Stimulated activated naive CD8-positive, alpha-beta T cell treated with anti-CD3 and anti-CD28 coated beads, Interleukin-15, amount 100 ng/mL, for 72 hours (primary cell): ENCODE measurements at regions not wholly inside any gene's neighbourhood (a gene's known extent, or its start where the extent isn't known, plus 50 kb on each side); places are given as distances from the start of the nearest gene placed in this dataset.

Experiments
- ATAC-seq: fragments of 150-1000 bp; cut with Tn5 transposase; 2 replicates; pipeline ENCODE4 v1.10.0; 2021; ENCODE audit warnings: mild to moderate bottlenecking, moderate library complexity
- DNase-seq, 2 donors: peaks; one replicate each; pipeline ENCODE4 v3.0.0; 2021 to 2022
- H3K27ac Mint-ChIP-seq, 2 donors: one replicate each; pipeline ENCODE4 v1.8.0; 2022; ENCODE audit warnings: mild to moderate bottlenecking in 2 of 2, mixed read lengths in 2 of 2, moderate library complexity in 2 of 2
- H3K27me3 Mint-ChIP-seq: one replicate; pipeline ENCODE4 v1.8.0; 2022; ENCODE audit warnings: mixed read lengths
- H3K4me1 Mint-ChIP-seq: one replicate; pipeline ENCODE4 v1.8.0; 2022; ENCODE audit warnings: mild to moderate bottlenecking, mixed read lengths
- H3K4me3 Mint-ChIP-seq, 2 donors: one replicate each; pipeline ENCODE4 v1.8.0; 2022; ENCODE audit warnings: mild to moderate bottlenecking in 2 of 2, mixed read lengths in 2 of 2, moderate library complexity in 1 of 2
- H3K9me3 Mint-ChIP-seq, 2 donors: one replicate each; pipeline ENCODE4 v1.8.0; 2022; ENCODE audit warnings: mixed read lengths in 2 of 2

DNA sequence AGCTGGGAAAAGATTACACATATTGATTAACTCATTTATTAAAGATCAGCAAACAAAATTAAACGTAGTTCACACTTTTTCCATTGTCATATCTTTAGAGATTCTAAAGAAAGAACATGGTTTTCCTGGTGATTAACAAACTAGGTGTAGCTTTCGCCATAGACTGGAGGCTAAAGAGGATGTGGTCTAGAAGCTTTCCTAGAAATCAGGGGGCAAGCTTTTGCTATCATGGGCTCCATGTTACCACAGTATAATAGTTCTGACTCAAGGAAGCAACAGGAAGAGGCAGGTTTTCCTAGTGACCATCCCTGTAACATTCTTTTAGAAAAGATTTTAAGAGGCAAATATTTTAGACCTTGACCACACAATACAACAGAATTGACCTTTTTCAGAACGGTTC lies 232.7 kb downstream of the METTL4 start:
- DNase-seq, result no peak
- Mint-ChIP-seq H3K4me3 (no peak overlapping the region), H3K27ac (no peak overlapping the region), H3K27me3 (no peaks in the 10 kb centered on the region), H3K4me1 (peaks cover 6% of the 10 kb centered on the region), H3K9me3 (no peaks in the 10 kb centered on the region)
- no peak for ATAC-seq

DNA sequence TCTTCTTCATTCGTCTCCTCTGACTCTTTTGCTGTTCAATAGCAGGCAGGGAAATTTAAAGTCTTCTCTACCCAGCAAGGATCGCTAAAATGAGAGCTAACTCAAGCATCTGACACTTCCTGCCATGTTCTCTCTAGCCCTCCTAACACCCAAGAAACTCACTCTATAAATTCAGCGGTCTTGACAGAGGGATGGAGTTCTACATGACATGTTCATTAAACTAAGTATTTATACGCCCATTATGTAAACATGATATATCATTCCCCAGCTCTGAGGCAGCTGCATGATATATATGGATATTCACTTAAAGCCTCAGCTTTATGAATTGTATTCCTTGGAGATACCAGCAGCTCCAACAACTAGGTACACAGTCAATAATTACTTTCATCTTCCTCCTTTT lies 231.0 kb downstream of the METTL4 start:
- ATAC-seq (no peak), DNase-seq (no peak)
- no peak overlapping the region for H3K27ac Mint-ChIP-seq
- no peaks in the 10 kb centered on the region for H3K27me3 Mint-ChIP-seq
- no peak overlapping the region for H3K4me3 Mint-ChIP-seq
- H3K4me1 Mint-ChIP-seq, result peaks cover 6% of the 10 kb centered on the region
- H3K9me3 Mint-ChIP-seq, result no peaks in the 10 kb centered on the region

DNA sequence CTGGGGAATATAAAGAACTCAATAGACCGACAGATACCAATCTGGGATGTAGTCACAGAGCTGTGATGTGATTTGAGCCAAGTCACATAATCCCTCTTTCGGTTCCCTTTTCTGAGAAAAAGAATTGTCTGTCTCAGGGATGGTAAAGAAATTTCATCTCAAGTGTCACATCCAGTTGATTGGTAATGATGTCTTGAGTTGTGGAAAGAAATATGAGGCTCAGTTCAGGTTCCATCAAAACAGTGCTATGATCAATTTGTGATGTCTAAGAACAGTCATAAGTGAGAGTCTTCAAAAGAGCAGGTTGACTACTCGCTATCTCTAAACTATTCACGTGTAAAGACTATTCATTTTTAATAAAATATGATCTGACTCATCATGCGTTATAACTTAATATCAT lies 223.3 kb downstream of the METTL4 start:
- Mint-ChIP-seq H3K27me3 (peaks cover 25% of the 10 kb centered on the region), H3K4me3 (no peak overlapping the region), H3K9me3 (peaks cover 0 to 8% of the 10 kb centered on the region in 2 donors), H3K4me1 (no peaks in the 10 kb centered on the region), H3K27ac (no peak overlapping the region)
- no peak for DNase-seq
- no peak for ATAC-seq

DNA sequence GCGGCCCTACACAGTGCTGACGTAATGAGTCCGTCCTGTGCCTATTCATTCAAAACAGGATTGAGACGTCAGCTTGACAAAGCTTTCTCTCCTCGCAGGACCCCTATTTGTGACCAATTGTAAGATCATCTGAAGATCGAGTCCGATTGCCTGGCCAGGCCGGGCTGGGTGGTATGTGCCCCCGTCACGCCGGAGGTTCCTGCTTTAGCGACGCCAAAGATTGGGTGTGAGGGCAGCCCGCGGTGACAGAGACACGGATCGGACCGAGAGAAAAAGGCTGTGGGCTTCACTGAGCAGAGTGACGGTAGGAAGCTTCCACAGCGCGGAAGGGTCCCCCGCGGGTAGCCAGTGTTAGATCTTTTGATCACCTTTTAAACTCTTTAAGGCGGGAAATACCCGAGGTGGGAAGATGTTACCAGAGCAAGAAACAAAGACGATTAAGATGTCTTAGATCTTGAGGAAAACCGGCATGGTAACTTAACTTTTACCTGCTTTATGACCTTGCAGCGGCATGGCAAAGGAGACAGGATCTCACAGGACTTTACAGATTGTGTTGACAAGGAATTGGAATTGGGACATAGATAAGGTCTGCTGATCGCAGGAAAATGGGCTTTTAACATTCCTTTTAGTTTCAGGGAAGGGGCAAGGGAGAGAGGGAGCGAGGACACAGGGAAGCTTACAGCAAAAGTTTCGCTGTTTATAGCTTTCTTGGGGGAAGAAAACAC lies 220.0 kb downstream of the METTL4 start:
- Mint-ChIP-seq H3K9me3 (peaks cover 0 to 8% of the 10 kb centered on the region in 2 donors), H3K27ac (no peak overlapping the region), H3K27me3 (peaks cover 25% of the 10 kb centered on the region), H3K4me1 (no peaks in the 10 kb centered on the region), H3K4me3 (no peak overlapping the region)
- no peak for ATAC-seq
- DNase-seq, result no peak

DNA sequence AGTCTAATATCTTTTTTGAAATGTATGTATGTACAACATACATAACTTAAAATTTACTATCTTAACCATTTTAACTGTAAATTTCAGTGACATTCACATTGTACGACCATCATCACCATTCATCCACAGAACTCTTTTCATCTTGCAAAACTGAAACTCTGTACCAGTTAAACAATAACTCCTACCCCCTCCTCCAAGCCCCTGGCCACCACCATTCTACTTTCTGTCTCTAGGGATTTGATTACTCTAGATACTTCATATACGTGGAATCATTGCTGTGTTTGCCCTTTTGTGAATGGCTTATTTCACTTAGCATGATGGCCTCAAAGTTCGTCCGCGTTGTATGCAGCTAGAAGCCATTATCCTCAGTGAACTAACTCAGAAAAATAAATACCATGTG lies 217.0 kb downstream of the METTL4 start:
- no peak for ATAC-seq

DNA sequence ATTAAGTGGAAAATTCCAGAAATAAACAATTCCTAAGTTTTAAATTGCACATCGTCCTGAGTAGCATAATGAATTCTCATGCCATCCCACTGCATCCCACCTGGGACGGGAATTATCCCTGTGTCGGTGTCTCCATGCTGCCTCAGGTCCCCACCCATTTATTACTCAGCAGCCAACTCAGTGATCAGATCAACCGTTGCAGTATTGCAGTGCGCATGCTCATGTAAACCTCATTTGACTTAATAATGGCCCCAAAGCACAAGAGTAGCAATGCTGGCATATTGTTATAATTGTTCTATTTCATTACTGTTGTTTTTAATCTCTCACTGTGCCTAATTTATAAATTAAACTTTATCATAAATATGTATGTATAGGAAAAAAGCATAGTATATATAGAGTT lies 214.4 kb downstream of the METTL4 start:
- Mint-ChIP-seq H3K27me3 (no peaks in the 10 kb centered on the region), H3K9me3 (no peaks in the 10 kb centered on the region), H3K4me3 (no peak overlapping the region), H3K27ac (no peak overlapping the region), H3K4me1 (no peaks in the 10 kb centered on the region)
- ATAC-seq (no peak), DNase-seq (no peak)

More for the DNA sequence above, 217.0 kb downstream of the METTL4 start:
- Mint-ChIP-seq H3K27ac (no peak overlapping the region), H3K4me1 (no peaks in the 10 kb centered on the region), H3K27me3 (peaks cover 16% of the 10 kb centered on the region), H3K4me3 (no peak overlapping the region), H3K9me3 (peaks cover 0 to 8% of the 10 kb centered on the region in 2 donors)
- DNase-seq, result no peak

DNA sequence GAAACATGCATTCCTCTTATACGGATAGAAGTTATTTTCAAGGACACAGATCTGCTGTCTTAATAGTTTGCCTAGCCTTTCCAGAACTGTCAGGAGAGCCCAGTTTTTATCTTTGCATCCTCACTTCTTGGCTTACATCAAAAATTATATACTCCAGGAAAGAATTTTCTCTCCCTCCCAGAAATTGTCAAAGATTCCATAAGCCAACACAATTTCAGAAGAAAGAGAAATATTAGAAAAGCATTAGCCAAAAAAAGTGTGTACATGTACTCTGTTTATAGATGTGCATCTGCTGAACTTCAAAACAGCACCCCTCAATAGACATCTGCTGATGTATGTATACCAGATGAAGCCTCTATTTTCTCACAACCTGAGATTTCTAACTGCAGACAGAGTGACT lies 210.4 kb downstream of the METTL4 start:
- no peak overlapping the region for H3K4me3 Mint-ChIP-seq
- H3K9me3 Mint-ChIP-seq, result no peaks in the 10 kb centered on the region
- H3K27ac Mint-ChIP-seq, result no peak overlapping the region
- H3K4me1 Mint-ChIP-seq, result no peaks in the 10 kb centered on the region
- DNase-seq, result no peak
- H3K27me3 Mint-ChIP-seq, result peaks cover 7% of the 10 kb centered on the region
- ATAC-seq, result no peak

DNA sequence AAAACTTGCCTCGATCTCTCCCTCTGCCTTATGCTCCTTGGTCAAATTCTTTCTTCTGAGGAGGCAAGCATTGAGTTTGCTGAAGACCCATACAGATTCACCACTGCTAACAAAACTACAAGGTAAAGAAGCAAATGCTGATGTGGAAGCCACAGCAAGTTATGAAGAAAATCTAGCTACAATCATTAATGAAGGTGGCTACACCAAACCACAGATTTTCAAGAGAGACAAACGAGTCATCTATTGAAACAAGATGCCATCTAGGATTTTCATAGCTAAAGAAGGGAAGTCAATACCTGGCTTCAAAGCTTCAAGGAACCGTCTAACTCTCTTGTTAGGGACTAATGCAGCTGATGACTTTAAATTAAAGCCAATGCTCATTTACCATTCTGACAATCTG lies 203.2 kb downstream of the METTL4 start:
- peaks cover 8% of the 10 kb centered on the region for H3K27me3 Mint-ChIP-seq
- H3K4me1 Mint-ChIP-seq, result no peaks in the 10 kb centered on the region
- DNase-seq, result no peak
- H3K27ac Mint-ChIP-seq, result no peak overlapping the region
- no peaks in the 10 kb centered on the region for H3K9me3 Mint-ChIP-seq
- ATAC-seq, result no peak
- no peak overlapping the region for H3K4me3 Mint-ChIP-seq

DNA sequence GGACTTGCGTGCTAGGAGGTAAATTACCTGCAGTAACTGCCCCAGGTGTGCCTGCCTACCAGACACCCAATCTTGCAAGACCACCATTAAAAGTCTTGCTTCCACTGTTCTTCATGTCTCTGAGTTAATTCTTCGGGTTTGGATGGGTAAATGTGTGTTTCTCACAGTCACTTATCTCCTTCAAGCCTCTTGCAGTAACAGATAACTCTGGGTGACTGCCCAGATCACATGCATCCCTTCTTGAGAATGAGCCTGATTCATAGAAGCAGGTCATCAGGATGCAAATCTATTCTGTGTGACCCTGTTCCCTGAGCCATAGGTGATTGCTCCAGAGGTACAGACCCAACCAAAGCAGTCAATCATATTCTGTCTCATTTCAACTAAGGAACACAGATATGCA lies 194.6 kb downstream of the METTL4 start:
- no peaks in the 10 kb centered on the region for H3K9me3 Mint-ChIP-seq
- no peak overlapping the region for H3K27ac Mint-ChIP-seq
- peaks cover 32% of the 10 kb centered on the region for H3K27me3 Mint-ChIP-seq
- H3K4me3 Mint-ChIP-seq, result no peak overlapping the region
- no peaks in the 10 kb centered on the region for H3K4me1 Mint-ChIP-seq
- ATAC-seq (no peak), DNase-seq (no peak)

DNA sequence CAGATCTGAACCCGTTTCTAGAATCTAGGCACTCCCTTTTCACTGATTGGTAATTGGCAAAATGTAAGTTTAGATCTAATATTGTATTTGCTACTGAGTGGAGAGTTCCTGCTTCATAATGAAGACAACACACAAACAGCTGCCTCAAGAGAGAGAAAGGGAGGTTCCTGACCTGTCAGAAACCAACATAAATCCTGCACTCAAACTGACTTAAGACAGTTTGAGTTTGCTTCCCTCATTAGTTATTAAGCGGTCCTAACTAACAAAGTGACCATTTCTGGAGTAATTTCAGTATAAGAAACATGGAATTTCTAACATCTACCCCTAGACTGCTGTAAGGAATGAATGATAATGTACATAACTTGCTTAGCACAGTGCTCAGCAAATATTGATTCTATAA lies 191.2 kb downstream of the METTL4 start:
- Mint-ChIP-seq H3K27me3 (peaks cover 18% of the 10 kb centered on the region), H3K4me3 (no peak overlapping the region), H3K4me1 (no peaks in the 10 kb centered on the region), H3K27ac (no peak overlapping the region), H3K9me3 (no peaks in the 10 kb centered on the region)
- ATAC-seq (no peak), DNase-seq (no peak)

DNA sequence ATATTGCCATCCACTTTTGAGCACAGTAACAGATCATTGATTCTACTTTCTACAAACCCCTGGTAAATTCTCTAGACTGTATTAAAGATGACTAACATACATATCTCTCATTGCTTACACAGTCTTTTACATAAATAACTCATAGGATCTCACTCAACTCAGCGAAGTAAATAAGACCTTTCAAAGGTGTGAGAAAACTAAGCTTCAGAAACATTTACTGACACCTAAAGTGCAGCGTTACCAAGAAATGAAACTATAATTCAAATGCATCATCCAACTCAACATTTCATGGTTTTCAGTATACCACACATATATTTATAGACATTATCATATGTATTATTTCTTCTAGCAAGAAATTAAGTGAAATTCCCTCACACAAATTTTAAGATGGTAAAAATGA lies 189.8 kb downstream of the METTL4 start:
- Mint-ChIP-seq H3K4me3 (no peak overlapping the region), H3K9me3 (no peaks in the 10 kb centered on the region), H3K4me1 (no peaks in the 10 kb centered on the region), H3K27me3 (peaks cover 12% of the 10 kb centered on the region), H3K27ac (no peak overlapping the region)
- ATAC-seq (no peak), DNase-seq (no peak)

DNA sequence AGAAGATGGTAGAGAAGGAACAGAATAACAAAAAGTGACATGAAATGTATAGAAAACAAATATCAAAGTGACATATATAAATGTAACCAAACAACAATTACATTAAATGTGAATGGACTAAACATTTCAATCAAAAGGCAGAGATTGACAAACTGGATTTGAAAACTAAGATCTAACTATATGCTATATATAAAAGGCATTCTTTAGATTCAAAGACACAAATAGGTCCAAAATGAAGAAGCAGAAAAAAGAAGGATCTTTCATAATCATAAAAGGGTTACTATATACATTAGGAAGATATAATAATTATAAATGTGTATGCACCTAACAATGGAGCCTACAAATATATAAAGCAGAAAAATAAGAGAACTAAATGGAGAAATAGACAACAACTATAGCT lies 183.7 kb downstream of the METTL4 start:
- Mint-ChIP-seq H3K4me1 (no peaks in the 10 kb centered on the region), H3K9me3 (peaks cover 0 to 5% of the 10 kb centered on the region in 2 donors), H3K27me3 (no peaks in the 10 kb centered on the region), H3K27ac (no peak overlapping the region), H3K4me3 (no peak overlapping the region)
- ATAC-seq (no peak), DNase-seq (no peak)

DNA sequence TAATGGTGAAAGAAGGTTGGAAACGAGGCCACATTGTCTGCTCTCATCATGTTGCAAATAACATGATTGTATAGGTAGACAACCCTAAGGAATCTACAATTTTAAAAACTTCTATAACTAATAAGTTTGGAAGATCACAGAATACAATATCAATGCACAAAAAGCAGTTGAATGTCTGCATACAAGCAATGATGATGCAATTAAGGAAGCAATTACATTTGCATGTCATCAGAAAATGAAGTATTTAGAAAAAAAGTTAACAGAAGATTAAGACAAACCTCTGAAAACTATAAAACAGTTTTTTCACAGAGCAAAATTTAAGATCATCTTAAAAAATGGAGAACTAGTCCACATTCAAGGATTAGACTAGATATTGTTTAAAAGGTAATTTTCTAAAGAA lies 181.1 kb downstream of the METTL4 start:
- Mint-ChIP-seq H3K27ac (no peak overlapping the region), H3K4me1 (no peaks in the 10 kb centered on the region), H3K27me3 (peaks cover 9% of the 10 kb centered on the region), H3K4me3 (no peak overlapping the region), H3K9me3 (peaks cover 0 to 5% of the 10 kb centered on the region in 2 donors)
- ATAC-seq (no peak), DNase-seq (no peak)

DNA sequence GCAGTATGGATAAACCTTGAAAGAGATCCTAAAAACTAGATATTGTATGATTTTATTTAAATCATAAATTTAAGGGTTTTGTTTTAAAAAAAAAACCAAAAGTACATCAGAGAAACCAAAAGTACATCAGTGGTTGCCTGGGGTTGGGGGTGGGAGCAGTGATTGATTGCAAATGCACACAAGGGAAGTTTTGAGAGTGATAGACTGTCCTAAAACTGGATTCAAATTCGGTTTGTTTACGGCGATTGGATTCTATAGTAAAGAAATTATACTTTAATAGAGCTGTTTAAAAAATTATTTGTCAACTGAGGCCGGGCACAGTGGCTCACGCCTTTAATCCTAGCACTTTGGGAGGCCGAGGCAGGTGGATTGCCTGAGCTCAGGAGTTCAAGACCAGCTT lies 179.8 kb downstream of the METTL4 start:
- Mint-ChIP-seq H3K4me1 (no peaks in the 10 kb centered on the region), H3K4me3 (no peak overlapping the region), H3K9me3 (peaks cover 0 to 5% of the 10 kb centered on the region in 2 donors), H3K27ac (no peak overlapping the region), H3K27me3 (peaks cover 9% of the 10 kb centered on the region)
- ATAC-seq, result no peak
- no peak for DNase-seq

DNA sequence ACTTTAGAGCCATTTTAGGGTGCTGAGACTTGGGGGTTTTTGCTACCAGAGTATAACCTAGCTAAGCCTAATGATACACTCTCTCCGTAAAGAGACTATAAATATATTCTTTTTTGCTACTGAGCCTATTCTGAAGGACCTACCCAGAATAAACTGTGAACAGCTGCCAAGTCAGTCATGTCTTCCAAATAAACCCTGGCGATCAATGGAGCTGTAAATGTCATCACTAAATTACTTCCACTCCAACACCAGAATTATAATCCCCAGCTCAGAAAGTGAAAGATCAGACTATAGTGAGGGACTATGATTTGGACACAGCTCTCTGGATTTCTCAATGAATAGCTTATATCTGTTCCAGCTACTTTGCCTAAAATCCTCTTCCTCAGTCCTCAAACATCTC lies 178.9 kb downstream of the METTL4 start:
- ATAC-seq (no peak), DNase-seq (no peak)
- Mint-ChIP-seq H3K27me3 (peaks cover 9% of the 10 kb centered on the region), H3K9me3 (peaks cover 0 to 5% of the 10 kb centered on the region in 2 donors), H3K4me3 (no peak overlapping the region), H3K27ac (no peak overlapping the region), H3K4me1 (no peaks in the 10 kb centered on the region)

DNA sequence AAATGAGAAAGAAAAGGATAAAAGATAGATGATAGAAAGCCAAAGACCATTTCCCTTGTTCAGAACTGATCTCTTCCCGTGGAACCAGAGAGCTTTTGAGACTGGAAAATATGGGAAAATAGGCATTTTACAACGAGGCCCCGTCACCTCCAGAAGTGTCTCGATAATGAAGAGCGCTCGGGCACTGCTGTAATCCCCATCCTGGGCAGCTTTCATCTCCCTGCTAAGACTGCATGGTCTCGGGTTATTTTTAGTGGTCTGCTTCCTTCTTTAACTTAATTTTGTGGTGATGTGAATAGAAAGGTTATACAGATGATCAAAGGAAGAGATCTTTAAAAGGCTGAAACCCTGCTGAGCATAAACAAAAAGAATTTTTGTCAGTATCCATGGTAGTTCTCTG lies 176.6 kb downstream of the METTL4 start:
- Mint-ChIP-seq H3K4me1 (no peaks in the 10 kb centered on the region), H3K27ac (no peak overlapping the region)

More for the DNA sequence above, 176.6 kb downstream of the METTL4 start:
- no peaks in the 10 kb centered on the region for H3K9me3 Mint-ChIP-seq
- ATAC-seq, result no peak
- peaks cover 9% of the 10 kb centered on the region for H3K27me3 Mint-ChIP-seq
- DNase-seq, result no peak
- no peak overlapping the region for H3K4me3 Mint-ChIP-seq
